DOHH2 (cell line): ENCODE measurements at regions not wholly inside any gene's neighbourhood (a gene's known extent, or its start where the extent isn't known, plus 50 kb on each side); places are given as distances from the start of the nearest gene placed in this dataset.

Experiments used
- CTCF ChIP-seq: fragments of 200-600 bp; sonication (generic); IDR thresholded peaks from one replicate; pipeline ENCODE4 v1.5.1; 2014; ENCODE audit warnings: antibody characterized with exemption, mild to moderate bottlenecking, low read depth, low read length; ENCODE audit not compliant: poor library complexity, severe bottlenecking
- EZH2phosphoT487 ChIP-seq: fragments of 200-600 bp; sonication (generic); IDR thresholded peaks from 2 replicates; pipeline ENCODE4 v1.6.1; 2017; ENCODE audit warnings: borderline replicate concordance, mild to moderate bottlenecking, antibody characterized with exemption, low read length, moderate library complexity, mixed read lengths

GRCh38 chr18:24567199-24567598 lies 106.8 kb downstream of the HRH4 start:
- no peak for TF ChIP-seq CTCF
- TF ChIP-seq EZH2phosphoT487, result no peak
